Hematopoietic multipotent progenitor cell treated with erythropoietin and hydrocortisone succinate and interleukin-3 and kit ligand, for 15 days (in vitro differentiated cells): ENCODE measurements at regions not wholly inside any gene's neighbourhood (a gene's known extent, or its start where the extent isn't known, plus 50 kb on each side); places are given as distances from the start of the nearest gene placed in this dataset.

ENCODE experiments used
- DNase-seq: peaks from one replicate; pipeline ENCODE4 v3.0.0-alpha.2; 2015; ENCODE audit warnings: low spot score

DNA sequence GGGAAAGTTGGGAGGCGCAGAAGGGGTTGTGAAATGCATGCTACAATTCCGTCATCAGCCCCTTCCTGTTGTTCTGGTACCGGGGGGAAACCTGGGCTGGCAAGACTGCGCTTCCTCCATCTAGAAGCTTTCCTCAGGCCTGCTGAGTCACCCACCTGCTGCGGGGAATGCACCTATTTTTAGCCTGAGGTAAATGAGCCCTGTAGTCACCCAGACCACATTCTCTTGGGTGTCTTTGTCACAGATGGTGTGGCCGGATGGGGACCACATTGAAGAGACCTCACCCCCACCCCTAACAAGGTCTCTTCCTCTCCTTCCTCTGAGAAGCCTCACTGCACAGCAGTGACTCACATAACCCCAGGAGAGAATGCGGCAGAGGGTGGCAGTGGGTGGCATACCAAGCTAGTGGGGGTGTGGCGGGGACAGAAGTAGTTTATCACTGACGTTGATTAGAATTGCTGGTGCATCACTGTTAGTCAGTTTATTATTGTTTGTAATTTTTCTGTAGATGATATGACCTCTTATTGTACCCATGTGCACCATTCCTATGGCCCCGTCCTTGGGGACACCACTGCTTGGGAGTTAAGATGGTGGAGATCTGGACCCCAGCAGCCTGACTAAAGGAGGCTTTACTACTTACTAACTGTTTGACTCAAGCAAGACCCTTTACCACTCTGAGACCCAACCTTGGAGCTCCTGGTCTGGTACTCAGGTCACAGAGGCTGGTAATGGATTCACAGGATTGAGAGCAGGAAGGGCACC lies 83.0 kb upstream of the DUSP5 start:
- DNase-seq: no peak

DNA sequence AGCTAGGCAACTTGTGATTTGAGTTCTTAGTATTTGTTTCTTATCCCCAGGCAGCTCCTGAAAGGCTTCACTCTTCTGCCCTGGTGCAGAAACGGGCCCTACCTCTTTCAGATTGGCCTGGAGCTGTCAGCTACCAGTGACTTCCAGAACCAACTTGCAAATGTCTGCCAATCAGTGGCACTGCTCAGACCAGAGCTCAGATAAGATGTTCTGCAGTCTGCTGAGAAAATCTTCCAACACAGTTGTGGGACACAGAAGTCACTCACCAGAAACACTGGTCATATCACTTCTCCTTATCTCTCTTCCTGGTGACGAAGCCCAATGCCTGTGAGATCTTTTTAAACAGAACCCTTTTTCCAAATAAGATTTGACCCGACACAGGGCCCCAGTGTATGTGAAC lies 81.9 kb upstream of the DUSP5 start:
- no peak for DNase-seq

DNA sequence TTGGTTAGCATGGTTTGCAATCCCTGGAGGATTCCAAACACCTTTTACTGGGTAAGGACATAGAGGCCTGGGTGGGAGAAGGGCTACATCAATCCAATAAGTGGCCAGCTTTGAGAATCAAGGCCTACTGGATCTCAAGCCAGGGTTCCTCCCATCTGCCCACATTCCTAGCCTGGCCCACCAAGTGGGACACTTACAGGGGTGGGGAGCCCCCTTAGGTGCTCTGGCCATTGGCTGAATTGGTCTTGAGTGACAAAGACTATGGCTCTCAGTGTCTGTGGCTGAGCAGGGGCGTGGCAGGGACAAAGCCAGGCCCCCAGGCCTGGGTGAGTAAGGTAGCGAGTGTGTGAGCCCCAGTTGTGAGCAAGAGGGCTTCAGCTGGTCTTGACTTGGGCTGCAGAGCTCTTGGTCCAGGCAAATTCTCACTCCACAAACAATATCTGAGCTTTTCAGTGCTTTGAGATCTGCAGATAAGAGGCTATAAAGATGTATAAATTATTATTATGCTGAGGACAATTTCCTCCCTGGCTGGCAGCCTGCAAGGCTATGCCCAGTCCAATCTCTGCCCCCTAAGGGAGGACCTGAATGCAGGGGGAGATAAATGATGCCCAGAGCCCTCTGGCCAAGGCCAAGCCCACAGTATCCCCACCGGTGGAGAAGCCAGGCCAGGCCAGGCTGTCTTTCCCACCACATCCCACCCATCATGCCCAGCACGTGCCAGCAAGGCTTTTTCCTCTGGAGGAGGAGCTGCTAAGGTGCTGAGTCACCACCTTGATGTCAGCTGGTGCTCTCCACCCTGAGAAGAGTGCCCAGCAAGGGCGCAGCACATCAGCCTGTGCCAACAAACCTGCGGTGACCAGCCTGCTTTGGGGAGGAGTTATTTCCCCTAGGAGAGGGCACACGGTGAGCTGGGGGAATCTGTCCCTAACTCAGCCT lies 80.7 kb upstream of the DUSP5 start:
- peak; percentile 51 for DNase-seq

DNA sequence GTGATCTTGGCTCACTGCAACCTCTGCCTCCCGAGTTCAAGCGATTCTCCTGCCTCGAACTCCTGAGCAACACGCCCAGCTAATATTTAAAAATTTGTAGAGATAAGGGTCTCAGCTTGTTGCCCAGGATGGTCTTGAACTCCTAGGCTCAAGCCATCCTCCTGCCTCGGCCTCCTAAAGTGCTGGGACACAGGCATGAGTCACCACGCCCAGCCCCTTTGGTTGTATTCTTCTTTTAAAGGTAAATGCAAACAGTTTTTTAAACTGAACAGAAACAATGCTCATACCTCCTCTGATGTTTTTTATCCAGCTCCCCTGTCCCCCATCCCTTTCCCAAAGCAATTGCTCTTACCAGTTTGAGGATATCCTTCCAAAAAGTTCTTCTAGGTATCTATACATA lies 79.5 kb upstream of the DUSP5 start:
- DNase-seq: no peak

DNA sequence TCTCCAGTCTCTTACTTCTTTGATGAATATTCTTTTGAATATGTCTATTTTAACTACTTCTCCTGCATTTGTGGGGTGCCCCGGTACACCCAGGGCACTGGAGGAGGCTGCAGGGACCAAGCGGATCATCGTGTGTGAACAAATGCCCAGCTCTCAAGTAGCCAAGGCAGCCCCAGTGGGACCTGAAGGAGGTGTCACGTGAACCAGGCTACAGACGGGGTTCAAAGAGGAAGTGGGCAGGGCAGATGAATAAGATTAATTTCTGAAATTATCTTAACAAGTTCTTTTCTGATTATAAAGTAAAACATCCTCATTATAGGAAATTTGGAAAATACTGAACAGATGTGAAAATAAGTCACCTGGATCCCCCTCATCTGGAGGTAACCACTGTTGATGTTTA lies 78.4 kb upstream of the DUSP5 start:
- DNase-seq: no peak

DNA sequence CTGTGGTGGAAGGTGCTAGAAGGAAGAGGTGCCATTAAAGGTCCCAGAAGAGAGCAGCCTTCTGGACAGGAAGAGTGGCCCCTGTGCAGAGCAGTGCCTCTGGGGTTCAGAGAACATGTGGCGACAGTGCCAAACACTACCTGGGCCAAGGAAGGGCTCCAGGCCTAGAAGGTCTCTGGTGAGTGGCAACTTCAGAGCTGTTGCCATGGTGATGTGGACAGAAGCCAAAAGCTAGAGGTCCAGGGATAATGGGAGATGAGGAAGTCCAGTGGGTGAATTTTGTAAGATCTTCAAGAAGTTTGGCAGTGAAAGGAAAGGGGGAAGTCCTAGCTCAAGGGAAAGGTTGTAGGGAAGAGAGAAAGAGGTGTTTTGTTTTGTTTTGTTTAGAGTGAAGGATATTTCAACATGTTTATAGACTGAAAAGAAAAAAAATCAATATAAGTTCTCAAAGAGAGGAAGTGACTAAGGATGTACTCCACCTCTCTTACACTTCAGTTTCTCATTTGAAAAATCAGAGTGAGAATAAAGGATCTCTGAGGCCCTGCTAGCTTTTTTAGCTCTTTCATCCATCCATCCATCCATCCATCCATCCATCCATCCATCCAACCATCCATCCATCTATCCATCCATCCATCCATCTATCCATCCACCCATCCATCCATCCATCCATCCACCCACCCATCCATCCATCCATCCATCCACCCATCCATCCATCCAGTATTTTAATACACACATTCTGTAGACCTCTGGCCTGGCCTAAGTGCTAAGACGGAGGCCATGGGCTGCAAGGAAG lies 77.1 kb upstream of the DUSP5 start:
- DNase-seq: no peak

DNA sequence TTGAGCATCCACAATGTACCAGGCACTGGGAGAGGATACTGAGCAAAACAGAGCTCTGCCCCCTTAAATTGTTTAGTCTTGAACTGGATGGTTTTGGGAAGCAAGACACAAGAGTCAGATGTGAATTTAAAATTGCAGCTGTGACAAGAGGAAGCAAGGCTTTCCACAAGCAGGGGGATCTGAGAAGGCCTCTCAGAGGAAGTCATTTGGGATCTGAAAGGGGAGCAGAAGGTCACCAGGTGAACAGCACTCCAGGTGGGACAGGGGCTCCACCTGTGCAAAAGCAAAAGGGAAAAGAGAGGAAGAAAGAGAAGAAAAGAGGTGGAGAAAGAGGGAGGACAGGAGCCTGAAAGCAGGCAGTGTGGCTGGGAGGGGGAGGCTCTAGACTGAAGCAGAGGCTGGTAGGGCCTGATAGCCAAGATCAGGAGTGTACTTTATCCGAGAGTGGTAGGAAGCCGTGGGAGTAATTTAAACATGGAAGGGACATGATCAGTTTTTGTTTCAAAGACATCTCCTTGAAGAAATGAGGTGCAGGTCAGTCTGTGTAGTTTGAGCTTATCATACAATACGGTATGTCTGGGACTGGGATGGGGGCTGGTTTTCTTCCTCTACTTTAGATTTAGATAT lies 76.1 kb upstream of the DUSP5 start:
- DNase-seq: no peak

DNA sequence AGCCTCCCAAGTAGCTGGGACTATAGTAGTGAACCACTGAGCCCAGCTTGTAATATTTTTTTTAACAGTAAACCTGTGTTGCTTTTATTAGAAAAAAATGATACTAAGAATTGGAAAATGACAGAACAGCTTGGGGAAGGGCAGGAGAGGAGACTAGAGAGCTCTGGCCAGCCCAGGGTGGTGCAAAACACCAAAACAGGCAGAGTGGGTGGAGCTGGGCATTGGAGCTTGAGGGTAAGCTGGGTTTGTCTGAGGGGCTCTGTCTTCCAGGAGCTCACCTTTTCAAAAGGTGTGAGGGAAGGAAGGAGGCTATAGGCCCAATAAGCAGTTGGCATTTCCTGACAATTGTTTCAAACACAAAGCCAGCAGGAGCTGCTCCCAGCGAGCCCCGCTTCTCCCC lies 75.2 kb upstream of the DUSP5 start:
- DNase-seq: no peak

DNA sequence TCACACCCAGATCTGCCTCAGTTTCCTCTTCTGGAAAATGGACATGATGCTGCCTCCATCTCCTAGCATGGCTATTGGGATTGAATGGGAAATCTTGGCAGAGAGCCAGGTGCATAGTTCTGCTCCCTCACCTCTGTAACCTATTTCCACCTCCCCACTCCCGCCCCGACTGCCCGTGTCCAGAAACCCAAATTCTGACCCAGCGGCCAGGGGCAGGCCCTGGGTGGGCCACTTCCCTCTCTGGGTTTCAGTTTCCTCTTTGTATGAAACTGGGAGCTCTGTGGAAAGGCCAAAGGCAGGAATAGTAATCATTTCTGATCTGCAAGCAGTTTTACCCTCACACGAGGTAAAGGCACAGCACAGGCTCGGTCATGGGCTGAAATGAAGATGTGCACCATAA lies 74.1 kb upstream of the DUSP5 start:
- DNase-seq: no peak

DNA sequence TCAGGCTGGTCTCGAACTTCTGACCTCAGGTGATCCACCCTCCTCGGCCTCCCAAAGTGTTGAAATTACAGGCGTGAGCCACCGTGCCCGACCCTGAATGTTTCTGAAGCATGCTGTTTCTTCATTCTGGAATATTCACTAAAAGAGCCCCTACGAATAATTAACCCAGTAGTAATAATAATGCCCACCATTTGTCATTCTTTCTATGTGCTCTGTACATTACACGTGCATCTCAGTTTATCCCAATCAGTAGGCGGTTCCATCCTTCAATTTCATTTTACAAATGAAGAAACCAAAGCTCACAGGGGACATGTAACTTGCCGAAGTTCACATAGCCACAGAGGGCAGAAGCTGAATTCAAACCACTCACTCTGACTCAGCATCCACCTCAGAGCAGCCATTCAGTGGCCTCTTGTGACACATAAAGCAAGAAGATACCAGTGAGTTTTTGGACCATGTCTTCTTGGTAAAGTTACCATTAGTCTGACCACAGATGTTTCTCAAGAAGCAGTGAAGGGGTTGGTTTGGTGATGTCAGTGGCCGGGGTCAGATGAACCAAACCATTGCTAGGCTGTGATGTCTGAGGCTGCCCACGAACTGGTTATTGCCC lies 71.9 kb upstream of the DUSP5 start:
- peak; percentile 22 for DNase-seq

DNA sequence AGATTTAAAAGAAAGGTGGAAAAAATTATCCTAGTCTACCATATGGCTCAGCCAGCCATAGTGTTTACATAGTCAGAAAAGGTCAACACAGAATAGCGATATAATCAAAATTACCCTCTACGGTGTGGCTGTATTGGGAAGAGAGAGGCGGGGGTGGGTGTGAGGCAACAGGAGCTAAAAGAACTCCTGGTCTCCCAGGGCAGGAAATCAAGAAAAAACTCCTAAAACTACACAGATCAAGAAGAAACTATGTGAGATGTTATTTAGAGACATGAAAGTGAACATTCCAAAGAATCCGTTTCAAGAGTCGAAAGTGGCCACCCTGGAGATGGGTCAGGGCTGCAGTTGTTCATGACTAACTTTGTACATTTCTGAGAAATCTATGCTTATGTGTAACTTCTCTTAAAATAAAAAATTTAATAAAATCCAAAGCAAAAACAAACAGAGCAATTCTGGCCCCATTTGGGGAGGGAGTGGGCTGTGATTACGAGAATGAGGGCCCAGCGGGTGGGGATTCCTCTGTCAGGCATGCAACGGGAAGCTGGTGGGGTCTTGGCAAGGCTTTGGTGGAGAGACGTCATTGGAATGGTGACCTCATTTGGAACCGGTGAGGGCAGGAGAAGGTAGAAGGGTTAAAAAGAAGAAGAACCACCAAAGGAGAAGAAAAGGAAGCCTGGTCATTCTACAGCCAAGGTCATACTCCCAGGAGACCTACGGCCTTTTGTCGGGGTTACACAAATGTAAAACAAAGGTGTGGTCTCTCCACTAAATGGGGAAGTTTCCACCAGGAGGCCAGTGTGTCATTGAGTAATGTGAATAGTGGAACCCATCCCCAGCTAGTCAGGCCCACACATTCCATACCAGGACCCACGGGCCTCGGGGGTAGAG lies 71.2 kb upstream of the DUSP5 start:
- DNase-seq: no peak

DNA sequence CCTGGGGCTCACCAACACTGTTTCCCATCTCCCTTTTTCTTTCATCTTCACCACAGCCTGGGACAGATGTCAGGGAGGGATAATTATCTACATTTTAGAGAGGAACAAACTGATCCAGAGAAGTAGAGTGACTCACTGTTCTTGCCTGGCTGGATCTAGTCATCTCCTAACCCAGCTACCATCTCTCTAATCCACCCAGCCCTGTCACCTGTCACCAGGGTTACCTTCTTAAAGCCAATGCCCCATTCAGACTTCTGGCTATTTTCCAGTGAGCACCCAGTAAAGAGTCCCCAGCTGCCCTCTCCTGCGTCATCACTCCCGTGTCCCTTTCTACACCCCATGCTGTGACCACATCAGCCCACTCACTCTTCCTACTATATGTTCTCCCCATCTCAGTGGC lies 68.4 kb upstream of the DUSP5 start:
- DNase-seq: no peak

DNA sequence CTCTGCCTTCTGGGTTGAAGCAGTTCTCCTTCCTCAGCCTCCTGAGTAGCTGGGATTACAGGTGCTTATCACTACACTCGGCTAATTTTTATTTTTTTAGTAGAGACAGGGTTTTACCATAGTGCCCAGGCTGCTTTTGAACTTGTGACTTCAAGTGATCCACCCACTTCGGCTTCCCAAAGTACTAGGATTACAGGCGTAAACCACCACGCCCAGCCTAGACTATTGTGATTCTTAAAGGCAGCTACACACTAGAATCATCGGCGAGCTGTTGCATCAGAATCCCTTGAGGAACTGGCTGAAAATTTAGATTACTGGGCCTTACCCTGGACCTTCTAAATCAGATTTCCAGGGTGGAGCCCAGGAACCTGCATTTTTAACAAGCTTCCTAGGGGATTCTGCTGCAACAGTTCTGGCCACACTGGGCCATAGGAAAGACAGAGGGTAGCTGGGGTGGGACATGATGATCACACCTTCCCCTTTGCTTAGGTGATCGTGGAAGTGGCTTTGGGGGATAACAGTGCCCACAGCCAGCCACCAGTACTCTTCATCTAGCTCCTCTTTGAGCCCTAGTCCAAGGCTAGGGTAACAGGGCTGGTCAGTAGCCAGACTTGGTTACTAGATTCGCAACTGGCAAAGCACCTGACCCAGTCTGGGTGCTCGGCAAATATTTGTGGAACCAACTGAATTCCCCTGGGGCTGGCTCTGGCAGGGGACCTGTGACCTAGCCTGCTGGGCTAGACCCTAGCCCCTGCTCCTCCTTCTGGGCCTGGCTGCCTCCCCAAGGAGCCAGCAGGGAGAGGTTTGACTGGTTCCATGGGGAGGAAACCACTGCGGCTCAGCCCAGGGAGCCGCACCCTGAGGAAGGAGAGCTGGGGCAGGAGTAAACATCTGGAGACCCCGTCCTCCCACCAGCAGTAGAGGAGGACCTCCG lies 67.1 kb upstream of the DUSP5 start:
- no peak for DNase-seq

DNA sequence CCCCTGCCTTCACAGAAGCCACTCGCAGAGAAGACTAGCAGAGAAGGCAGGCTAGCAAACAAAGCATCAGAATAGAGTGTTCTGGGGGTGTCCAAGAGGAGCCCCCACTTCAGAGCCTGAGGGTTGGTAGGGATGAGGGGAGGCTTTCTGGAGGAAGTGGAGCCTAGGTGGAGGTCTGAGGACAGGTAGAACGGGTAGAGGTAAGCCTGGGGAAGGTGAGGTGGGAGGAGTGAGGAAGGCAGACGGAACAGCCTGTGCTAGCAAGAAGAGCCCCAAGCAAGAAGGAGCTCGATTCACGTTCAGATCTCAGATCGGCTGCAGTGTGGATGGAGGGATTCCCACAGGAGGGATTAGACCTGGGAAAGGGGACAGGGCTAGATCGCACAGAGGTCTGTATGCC lies 66.0 kb upstream of the DUSP5 start:
- DNase-seq: no peak

DNA sequence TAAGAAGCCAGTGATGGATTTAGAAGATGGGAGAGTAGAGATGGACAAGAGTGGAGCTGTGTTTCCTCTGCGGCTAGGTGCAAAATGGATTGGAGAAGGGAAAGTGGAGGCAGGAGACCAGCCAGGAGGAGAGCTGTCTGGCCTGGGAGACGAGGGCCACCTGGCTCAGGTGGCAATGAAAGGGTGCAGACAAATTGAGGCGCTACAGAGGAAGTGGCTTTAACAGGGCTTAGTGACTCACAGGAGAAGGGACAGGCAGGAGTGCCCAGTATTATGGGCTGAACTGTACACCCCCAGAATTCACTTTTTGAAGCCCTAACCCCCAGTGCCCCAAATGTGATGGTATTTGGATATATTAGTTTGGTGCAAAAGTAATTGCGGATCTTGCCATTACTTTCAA lies 65.6 kb upstream of the DUSP5 start:
- no peak for DNase-seq

DNA sequence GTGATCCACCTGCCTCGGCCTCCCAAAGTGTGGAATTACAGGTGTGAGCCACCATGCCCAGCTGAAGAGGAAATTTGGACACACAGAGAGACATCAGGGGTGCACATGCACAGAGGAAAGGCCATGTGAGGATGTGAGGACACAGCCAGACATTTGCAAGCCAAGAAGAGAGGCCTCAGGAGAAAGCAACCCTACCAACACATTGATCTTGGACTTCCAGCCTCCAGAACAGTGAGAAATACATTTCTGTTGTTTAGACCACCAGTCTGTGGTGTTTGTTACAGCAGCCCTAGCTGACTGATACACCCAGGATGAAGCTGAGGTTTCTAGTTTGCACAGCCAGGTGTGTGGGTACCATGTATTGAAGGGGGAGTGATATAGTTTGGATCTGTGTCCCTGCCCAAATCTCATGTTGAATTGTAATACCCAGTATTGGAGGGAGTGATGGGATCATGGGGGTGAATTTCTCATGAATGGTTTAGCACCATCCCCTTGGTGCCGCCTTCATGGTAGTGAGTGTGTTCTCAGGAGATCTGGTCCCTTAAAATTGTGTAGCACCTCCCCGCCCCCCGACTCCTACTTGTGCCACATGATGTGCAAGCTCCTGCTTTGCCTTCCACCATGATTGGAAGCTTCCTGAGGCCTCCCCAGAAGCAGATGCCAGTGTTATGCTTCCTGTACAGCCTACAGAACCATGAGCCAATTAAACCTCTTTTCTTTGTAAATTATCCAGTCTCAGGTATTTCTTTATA lies 64.7 kb upstream of the DUSP5 start:
- no peak for DNase-seq

DNA sequence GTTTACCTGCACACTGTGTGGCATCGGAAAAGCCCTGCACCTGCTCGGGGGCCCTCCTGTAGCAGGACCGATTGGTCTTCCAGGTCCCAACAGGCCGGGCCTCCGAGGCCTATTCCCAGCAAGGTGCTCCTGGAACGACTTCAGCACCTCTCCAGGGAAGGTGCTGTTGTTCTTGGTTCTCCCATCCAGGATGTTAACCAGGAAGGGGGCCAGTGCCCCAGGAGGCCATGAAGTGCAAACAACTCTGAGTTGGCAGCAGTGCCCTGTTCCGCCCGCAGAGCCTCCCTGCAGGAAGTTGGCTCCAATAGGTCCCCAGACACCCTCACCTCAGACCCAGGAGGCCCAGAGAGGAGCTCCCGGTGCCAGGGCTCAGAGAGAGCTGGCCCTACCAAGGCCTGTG lies 64.0 kb upstream of the DUSP5 start:
- no peak for DNase-seq

DNA sequence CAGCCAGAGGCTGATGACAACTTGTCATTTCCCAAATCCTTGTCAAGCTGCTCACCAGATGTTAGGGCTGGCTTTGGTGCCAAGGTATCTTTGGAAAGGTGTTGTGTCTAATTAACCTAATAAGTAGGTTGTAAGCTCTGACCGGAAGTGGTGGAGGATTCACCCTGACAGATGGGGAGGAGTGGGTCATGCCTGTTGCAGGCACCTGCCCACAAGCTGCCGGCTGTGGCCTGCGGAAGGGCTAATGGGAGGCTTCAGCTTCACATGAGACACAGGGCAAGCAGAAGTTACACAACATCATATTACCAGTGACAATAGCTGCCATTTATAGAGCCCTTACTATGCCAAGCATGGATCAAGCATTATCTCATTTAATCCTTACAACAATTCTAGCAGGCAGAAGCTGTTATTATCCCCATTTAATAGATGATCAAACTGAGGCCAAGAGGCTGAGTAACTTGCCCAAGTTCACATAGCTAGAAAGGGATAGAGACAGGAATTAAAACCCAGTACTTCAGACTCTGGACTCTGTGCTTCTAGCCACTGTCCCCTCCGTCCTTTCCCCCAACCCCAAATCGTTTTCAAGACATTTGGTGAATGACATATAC lies 63.1 kb upstream of the DUSP5 start:
- no peak for DNase-seq
